GM12878 (cell line): ENCODE measurements at regions not wholly inside any gene's neighbourhood (a gene's known extent, or its start where the extent isn't known, plus 50 kb on each side); places are given as distances from the start of the nearest gene placed in this dataset.

Experiments used
- ASH2L ChIP-seq: fragments of 300-600, 200-600 bp; sonication (generic); IDR thresholded peaks from 2 replicates; pipeline ENCODE4 v1.6.1; 2017; ENCODE audit warnings: low read depth, mild to moderate bottlenecking, borderline replicate concordance
- CREB1 ChIP-seq: IDR thresholded peaks from 2 replicates; pipeline ENCODE4 v1.6.1; 2012; ENCODE audit warnings: low read depth, mild to moderate bottlenecking, inconsistent platforms
- CREM ChIP-seq: IDR thresholded peaks from 2 replicates; pipeline ENCODE4 v1.6.1; 2014; ENCODE audit warnings: antibody characterized with exemption, low read depth
- CTCF ChIP-seq, 3 experiments: IDR thresholded peaks in 2 of 3; conservative IDR thresholded peaks in 1 of 3; 2 replicates each; pipeline ENCODE4 v1.5.1; 2011; ENCODE audit warnings: low read depth in 3 of 3, low read length in 3 of 3, mild to moderate bottlenecking in 3 of 3, control low read depth in 2 of 3, moderate library complexity in 2 of 3, inconsistent platforms in 1 of 3, mixed read lengths in 1 of 3; ENCODE audit not compliant: control insufficient read depth in 2 of 3, insufficient read depth in 1 of 3; ENCODE audit errors: extremely low read depth in 1 of 3
- GABPA ChIP-seq: IDR thresholded peaks from 2 replicates; pipeline ENCODE4 v1.6.1; 2014; ENCODE audit warnings: antibody characterized with exemption, low read depth, mild to moderate bottlenecking, inconsistent platforms
- HDAC2 ChIP-seq: fragments of 200-600 bp; sonication (generic); IDR thresholded peaks from 2 replicates; pipeline ENCODE4 v1.6.1; 2017
- POLR2A ChIP-seq: IDR thresholded peaks from 2 replicates; pipeline ENCODE4 v1.6.1; 2011; ENCODE audit warnings: low read depth, mild to moderate bottlenecking, low read length
- SREBF2 ChIP-seq: IDR thresholded peaks from 2 replicates; pipeline ENCODE4 v1.6.1; 2012; ENCODE audit warnings: mild to moderate bottlenecking, low read length
- TAF1 ChIP-seq: IDR thresholded peaks from 2 replicates; pipeline ENCODE4 v1.6.1; 2011; ENCODE audit warnings: mild to moderate bottlenecking, low read depth, low read length, borderline replicate concordance
- ZNF274 ChIP-seq: IDR thresholded peaks from one replicate; pipeline ENCODE4 v1.8.0; 2011; ENCODE audit not compliant: insufficient read length, insufficient read depth
- TF ChIP-seq, protein P1 (sequence below): fragments of 450-650 bp; IDR thresholded peaks from 2 replicates; pipeline ENCODE4 v1.6.1; 2017; ENCODE audit warnings: mild to moderate bottlenecking, moderate library complexity

DNA sequence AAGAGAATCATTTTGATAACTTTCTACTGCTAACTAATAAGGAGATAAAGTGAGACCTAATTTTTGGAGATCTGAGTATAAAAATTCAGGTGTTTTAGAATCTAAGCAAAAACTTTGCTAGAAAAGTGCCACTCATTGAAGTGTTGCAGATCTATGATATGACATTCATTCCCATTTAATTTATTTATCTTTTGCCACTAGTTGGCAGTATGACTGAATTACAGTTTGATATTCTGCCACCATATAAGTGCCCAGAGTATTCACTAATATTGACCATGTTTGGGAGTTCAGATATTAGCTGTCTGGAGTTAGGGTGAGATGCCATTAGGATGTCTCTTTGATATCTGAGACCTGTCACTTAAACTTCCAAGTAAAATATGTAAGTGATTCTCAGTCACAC lies 251.3 kb upstream of the GBE1 start:
- TF ChIP-seq CREM (no peak), ASH2L (no peak), GABPA (no peak), HDAC2 (no peak), ZNF274 (no peak), CREB1 (no peak), POLR2A (no peak), TAF1 (no peak), SREBF2 (no peak), CTCF (IDR thresholded peaks at IDR 0.05 in 2 of 3, conservative IDR thresholded peaks at IDR 0.05 in 1 of 3; ENCODE audit: control insufficient read depth in 2 of 3, extremely low read depth in 1 of 3, insufficient read depth in 1 of 3, low read depth in 3 of 3, low read length in 3 of 3) (peak; percentile 3 to 15 (median 13); a peak in 3 of 6 replicates)
- TF ChIP-seq, protein P1, sequence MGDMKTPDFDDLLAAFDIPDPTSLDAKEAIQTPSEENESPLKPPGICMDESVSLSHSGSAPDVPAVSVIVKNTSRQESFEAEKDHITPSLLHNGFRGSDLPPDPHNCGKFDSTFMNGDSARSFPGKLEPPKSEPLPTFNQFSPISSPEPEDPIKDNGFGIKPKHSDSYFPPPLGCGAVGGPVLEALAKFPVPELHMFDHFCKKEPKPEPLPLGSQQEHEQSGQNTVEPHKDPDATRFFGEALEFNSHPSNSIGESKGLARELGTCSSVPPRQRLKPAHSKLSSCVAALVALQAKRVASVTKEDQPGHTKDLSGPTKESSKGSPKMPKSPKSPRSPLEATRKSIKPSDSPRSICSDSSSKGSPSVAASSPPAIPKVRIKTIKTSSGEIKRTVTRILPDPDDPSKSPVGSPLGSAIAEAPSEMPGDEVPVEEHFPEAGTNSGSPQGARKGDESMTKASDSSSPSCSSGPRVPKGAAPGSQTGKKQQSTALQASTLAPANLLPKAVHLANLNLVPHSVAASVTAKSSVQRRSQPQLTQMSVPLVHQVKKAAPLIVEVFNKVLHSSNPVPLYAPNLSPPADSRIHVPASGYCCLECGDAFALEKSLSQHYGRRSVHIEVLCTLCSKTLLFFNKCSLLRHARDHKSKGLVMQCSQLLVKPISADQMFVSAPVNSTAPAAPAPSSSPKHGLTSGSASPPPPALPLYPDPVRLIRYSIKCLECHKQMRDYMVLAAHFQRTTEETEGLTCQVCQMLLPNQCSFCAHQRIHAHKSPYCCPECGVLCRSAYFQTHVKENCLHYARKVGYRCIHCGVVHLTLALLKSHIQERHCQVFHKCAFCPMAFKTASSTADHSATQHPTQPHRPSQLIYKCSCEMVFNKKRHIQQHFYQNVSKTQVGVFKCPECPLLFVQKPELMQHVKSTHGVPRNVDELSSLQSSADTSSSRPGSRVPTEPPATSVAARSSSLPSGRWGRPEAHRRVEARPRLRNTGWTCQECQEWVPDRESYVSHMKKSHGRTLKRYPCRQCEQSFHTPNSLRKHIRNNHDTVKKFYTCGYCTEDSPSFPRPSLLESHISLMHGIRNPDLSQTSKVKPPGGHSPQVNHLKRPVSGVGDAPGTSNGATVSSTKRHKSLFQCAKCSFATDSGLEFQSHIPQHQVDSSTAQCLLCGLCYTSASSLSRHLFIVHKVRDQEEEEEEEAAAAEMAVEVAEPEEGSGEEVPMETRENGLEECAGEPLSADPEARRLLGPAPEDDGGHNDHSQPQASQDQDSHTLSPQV, result no peak
